Stimulated activated CD8-positive, alpha-beta memory T cell treated with anti-CD3 and anti-CD28 coated beads, Interleukin-7, amount 100 ng/mL, for 1 hour (primary cell): ENCODE measurements at regions not wholly inside any gene's neighbourhood (a gene's known extent, or its start where the extent isn't known, plus 50 kb on each side); places are given as distances from the start of the nearest gene placed in this dataset.

ENCODE experiments used
- DNase-seq, 2 donors: peaks; one replicate each; pipeline ENCODE4 v3.0.0-alpha.2; 2020; ENCODE audit warnings: low read depth in 2 of 2

DNA sequence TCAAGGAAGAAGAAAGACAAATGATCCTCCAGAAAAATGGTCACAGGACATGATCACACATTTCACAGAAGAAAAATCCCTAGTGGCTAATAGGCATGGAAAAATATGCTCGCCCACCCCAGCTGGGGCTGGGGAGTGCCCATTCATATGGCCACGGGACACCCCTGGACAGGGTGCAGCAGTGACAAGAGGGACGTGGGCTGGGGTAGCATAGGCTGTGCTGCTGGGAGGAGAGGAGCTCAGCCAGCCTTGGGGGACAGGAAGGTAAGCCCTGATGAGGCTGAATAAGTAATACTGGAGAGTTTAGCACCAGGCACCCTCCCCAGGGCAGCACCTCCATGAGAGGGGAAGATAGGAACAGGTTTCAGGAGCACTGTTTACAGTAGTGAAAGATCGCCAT lies 254.9 kb upstream of the HS6ST1 start:
- no peak for DNase-seq

DNA sequence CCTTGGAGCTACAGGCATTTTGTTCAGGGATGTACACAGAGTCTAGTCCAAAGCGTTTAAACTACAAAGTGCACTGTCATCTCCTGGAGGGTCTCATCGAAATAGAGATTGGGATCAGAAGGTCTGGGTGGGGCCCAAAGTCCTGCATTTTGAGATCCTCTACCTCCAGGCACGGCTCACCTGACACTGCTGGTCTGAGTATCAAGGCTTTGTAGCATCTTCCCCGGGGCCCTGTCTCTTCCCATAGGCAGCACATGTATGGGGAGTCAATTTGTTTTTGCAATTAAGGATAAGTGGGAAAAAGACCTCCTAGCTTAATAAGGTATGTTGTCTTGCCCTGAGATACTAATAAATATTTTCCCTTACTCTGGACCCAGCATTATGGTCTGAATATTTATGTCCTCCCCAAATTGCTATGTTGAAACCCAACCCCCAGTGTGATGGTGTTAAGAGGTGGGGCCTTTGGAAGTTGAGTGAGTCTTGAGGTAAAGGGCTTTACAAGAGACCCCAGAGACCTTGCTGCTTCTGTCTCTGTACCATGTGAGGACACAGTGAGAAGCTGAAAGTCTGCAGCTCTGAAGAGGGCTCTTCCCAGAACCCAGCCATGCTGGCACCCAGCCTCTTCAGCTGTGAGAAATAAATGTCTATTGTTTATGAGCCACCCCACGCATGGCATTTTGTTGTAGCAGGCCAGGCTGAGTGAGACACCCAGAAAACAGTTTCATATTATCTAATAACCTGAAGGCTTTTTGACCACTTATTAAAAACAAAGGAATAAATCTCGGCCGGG lies 258.7 kb upstream of the HS6ST1 start:
- no peak for DNase-seq

DNA sequence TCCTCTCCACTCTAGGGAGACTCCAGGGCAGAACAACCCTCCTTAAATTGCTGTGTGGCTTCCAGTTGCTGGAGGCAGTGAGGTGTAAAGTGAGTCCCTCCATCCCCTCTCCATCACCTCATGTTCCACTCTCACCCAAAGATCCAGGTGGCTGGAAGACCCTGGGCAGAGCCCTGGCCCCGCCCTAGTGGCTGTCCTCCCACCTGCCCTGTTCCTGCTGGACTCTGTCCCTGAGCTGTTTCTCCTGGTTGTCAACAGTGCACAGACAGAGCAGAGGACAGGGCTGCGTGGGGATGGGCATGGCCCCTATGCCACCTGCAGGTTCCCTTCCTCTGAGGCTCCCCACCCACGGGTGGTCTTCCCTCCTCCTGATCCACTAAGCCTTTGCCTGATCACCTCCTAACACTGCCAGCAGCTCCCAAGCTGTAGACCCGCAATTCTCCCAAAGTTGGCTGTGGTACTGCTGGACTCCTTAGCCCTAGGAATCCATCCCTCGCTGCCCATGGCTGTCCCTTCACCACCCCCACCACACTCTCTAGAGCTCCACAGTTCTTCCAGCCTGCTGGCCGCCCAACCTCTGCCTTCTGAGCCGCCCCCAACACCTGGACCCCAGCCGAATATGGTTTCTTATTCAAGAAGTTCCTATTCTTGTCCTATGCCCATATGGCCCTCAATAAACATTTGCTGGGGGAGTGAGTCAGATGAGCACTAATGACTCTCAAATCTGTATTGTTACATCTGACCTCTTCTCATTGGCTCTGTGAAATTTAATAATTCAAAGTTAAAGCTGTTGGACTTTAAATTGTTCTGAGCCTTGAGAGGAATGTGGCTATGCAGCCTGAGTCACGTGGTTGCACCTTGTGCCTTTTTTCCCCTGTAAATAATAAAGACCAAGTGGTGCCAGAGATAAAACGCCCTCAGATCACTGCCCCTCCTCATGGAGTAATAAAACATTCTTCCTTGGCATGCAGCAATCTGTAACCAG lies 260.0 kb upstream of the HS6ST1 start:
- no peak for DNase-seq

DNA sequence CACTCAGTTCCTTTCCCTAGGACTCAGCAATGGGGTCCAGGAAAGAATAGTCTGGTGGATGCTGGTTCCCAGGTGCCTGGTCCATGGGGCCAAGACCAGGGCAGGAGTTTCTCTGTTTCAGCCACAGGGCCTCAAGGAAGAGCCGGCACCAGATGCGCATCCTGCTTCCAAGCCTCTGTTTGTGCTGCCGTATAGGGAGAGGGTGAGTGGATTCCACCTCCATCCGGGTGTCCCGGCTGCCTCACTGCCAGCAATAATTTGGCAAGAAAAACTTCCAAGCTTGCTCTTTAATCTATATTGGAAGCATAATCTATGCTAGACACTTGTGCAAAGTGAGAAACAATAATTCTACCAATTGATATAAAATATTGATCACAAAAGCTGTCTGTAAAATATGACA lies 261.2 kb upstream of the HS6ST1 start:
- no peak for DNase-seq

DNA sequence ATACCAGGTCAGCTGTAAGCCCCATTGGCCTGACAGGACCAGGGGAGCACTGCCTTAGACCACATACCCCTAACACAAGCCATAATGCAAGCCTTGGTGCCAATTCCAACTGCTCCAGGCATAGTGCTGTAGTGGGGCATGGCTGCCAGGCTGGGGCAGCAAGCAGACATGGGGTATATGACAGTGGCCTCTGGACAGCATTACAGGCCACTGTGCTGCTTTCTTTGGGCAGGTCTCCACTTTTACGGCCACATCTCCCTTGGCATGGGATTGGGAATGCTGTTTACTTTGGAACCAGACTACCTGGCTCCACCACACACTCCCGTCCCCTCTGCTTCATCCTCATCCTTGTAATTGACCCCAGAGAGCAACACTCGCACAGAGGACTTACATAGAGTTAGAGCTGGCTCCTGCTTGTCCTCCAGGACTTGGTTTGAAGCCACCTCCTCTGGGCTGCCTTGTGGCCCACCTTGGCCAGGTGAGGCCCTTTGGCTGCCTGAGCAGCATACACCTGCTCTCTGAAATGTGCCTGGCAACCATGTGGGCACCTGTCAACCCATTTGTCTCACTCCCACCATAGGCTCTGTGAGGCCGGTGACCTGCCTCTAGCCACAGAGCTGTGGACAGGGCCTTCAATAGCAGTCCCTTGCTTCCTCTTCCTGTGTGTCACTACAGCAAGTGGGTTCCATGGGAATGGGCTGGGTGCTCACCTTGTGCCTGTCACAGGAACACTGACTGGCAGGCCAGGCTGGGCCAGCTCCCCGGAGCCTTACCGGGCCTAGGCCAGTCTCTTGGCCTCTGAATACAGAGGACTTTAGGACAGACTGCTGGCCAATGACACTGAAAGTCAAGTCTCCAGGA lies 262.6 kb upstream of the HS6ST1 start:
- no peak for DNase-seq

DNA sequence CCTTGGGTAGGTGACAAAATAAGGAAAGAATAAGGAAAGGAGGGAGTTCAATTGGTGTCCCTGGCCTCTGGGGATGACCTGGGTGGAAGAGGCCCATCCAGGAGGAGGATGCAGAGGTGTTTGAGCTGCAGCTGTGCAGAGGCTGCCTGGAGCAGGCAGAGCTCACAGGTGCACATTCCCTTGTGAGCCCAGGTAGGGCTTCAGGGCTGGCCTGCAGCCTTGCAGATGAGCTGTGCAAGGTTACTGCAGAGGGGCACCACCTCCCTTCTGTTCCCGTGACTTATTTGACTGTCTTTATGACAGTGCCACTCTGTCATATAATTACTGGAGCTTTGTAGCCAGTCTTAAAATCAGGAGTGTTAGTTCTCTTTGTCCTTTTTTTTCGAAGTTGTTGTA lies 263.2 kb upstream of the HS6ST1 start:
- DNase-seq, result no peak

DNA sequence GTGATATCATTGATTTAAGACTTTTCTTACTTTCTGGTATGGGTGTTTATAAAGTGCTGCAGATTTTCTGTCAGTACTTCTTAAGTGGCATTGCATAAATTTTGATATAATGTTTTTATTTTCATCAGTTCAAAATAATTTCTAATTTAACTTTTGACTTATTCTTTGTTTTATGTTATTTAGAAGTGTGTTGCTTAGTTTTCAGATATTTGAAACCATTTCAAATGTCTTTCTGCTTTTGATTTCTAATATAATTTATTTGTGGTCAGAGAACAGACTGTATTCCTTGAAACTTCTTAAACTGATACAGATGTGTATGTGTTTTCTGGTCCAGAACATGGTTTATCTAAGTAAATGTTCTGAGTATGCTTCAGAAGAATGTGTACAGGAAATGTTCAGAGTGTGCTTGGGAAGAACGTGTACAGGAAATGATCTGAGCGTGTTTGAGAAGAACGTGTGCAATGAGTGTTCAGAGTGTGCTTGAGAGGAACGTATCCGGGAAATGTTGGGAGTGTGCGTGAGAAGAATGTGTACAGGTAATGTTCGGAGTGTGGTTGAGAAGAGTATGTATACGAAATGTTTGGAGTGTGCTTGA lies 265.7 kb upstream of the HS6ST1 start:
- DNase-seq, result no peak

DNA sequence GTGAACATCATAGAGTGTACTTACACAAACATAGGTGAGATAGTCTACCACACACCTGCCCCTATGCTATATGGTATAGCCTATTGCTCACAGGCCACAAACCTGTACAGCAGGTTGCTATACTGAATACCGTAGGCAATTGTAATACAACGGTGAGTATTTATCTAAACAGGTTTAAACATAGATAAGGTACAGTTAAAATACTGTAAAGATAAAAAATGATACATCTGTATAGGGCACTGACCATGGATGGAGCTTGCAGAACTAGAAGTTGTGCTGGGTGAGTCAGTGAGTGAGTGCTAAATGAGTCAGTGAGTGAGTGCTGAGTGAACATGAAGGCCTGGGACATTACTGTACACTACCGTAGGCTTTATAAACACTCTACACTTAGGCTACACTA lies 267.0 kb upstream of the HS6ST1 start:
- DNase-seq, result no peak

DNA sequence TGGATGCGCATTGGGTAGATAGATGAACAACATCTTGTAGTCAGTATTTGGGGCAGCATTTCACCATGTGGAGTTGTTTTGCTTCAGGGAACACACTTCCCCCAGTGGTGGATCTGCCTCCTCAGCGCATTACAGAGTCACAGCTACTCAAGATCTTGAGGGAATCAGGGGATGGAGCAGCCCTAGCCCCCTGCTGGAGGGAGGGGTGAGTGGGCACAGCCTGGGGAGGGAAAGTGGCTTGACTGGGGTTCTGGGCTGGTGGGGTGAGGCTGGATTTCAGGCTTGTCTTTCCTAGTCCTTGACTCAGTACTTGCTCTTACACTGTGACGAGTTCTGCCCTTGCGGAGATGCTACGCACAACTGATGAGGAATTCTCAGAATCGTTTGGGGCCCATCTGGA lies 271.0 kb upstream of the HS6ST1 start:
- no peak for DNase-seq

DNA sequence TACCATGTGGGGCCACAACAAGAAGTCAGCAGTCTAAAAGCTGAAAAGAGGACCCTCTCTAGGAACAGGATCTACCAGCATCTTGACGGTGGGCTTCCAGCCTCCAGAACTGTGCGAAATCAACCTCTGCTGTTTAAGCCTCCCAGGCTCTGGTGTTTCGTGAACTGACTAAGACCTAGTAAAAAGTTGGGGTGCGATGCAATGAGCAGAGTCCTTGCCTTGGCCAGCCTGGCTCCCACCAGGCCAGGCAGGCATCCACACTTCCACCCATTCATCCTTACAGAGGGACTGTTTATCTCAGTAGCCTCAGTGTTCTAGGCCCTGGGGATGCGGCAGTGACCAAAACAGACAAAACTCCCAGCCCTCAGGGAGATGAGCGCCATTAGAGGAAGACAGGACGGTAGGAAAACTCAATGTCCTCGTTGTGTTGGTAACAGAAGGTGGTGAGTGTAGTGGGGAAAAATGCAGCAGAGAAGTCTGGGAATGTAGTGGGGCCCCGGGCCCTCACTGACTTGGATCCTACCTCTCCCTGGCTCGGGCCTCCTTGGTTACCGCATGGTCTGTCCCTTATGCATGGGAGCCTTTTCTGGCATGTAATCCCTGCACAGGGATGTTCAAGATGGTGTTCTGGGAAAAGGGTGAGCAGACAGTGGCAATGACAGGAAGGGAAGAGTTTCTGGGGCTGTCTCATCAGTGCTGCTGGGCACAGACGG lies 271.8 kb upstream of the HS6ST1 start:
- DNase-seq, result no peak

DNA sequence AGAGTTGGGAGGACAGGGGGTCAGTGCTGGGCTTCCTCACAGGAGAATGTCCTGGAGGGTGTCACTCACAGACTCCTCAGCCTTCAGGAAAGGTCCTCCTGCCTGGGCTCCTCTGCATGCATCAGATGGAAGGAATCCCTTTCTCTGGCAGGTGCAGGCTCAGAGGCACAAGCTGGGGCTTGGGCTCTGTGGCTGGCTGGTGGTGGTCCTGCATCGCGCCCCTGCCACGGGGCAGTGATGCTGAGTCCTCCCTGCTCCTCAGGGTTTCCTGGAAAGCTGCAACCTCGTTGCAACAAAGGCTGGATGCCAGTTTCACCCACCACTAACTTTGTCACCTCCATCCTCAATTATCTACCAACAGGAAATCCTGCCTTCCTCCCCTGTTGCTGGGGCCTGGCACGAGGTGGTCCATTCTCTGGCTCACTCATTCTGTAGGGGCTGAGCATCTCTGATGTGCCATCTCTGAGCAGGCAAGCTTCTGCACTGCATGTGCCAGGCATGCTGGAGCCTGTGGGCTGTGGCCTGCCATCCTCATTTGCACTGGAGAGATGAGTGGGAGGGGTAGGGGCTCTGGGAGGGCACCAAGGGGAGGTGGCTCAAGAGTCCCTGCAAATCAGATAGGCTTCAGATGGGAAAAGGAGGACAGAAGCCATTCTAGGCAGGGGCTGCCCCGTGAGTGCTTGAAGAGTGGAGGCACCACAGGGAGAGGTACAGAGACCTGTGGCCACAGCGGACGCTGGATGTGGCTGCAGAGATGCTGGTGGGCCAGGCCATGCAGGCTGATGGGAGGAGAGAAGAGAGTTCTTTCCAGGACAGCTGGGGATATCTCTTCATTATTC lies 272.6 kb upstream of the HS6ST1 start:
- DNase-seq, result no peak

DNA sequence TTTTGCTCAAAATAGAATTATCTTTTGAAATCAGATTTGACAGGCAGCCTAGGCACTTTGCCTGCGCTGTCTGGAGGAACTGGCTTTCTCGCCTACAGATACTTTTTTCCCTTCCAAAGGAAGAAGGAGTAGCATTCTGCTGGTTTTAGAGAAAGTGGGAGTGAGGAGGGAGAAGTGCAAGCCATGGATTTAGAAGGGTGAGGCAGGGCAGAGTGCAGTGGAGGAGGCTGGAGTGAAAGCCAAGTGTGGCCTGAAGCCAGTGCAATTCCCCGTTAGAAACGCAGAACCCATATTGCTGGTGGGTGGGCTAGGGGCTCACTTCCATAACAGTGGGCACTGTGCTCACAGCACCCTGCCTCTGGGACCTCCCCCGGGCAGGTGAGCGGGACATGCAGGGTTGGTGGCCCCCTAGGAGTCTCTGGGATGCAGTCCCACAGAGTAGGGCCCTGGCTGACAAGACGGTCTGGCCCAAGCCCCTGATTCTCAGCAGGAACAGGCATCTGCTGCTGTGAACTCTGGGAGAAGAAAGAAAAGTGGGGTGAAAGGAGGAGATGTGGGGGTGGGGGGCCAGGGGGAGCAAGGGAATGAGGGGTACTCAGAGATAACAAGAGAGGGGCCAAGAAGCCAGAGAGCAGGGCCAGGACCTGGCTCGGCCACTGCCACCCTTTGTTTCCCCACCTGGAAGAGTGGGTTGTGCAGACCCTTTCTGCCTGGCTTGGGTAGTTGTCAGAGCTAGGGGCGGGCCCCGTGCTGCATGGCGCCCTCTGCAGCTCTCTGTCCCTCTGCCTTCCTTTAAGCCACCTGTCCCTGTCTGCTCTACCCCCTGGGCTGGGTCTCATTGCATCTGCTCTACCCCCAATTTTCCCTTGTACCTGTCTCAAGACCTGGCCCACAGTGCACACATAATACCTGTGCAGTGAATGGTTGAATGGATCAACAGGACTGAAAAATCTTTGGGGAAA lies 273.5 kb upstream of the HS6ST1 start:
- no peak for DNase-seq

DNA sequence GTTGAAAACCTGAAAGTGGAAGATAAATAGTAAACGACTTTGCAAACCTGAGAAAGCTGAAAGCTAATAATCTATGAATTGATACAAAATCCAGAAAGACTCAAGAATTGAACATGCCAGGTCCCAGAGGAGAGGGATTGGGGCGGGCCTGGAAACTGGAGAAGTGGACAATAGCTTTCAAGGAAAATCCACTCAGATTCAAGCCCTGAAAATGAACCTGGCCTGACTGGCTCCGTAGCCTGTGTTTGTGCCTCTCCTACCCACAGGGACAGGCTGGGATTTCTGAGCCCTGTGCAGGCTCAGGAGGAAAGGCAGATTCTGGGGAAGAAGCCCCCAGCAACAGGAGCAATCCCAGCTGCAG lies 274.8 kb upstream of the HS6ST1 start:
- DNase-seq, result no peak

DNA sequence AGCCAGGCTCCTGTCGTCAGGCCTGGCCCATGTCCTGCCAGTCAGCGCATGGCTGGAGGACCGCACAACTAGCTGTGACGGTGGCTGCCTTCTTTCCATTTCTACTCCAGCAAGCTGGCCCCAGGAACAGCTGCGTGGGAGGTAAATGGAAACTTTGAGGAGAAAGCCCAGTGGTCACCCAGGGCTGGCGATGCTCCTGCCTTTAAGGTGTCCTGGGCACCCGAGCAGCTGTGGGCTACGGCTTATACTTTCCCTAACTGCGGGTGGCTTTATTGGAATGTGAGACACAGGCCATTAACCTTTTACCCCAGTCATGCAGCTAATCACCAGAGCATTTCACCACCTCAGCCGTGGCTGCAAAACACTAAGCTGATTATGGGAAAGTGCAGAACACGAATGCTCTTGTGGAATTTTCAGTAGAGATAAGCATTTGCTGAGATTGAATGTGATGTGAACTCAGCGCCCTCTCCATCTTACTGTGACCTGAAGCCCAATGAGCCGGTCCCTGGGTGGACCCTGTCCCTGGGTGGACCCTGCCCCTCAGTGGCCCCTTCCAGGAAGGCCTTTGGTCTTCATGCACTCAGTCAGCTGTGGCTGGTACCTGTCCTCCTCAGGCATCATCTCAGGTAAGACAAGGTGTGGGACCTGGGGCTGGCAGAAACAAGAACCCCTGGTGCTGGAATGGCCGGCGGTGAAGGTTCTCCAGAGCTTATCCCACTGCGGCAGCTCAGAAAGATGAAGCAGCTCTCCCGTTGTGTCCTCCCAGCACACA lies 275.4 kb upstream of the HS6ST1 start:
- no peak for DNase-seq

DNA sequence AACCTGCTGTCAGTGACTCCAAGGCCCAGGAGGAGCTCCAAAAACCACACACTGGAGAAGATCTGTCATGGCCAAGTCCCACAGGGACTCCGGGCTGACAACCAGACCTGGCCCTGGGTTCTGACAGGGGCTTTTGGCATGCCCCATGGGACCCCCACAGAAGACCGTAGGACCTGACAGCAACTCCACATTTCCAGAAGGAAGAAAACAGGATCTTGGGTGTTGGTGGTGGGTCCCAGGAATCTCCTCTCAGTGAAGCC lies 275.9 kb upstream of the HS6ST1 start:
- no peak for DNase-seq

DNA sequence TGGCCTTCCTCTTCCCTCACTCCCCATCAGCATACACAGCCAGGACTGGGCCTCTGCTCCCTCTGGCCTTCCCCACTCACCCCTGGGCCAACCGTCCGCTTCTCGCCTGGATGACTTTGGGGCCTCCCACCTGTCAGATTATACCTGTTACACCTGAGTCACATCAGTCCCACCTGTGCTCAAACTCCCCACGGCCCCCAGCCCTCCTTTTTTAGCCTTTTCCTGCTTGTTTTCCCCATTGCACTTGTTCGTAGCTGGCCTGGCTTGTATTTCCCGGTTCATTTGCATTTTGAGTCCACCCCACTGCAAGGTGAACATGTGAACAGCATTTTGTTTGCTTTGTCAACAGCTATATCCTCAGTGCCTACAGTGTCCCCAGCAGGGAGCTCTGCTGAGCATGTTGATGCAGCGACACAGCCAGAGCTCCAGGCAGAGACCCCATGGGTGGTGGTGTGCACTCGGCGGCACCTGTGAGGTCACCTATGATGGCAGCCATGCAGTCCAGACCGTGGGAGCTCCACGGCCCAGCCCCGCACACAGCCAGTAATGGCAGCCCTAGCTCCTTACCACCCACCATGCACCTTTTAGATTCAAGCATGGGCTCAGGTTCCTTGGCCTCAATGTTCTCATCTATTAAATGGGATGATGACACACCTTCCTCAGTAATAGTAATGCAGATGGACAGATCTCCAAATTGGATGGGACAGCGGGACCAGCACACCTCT lies 276.4 kb upstream of the HS6ST1 start:
- no peak for DNase-seq

DNA sequence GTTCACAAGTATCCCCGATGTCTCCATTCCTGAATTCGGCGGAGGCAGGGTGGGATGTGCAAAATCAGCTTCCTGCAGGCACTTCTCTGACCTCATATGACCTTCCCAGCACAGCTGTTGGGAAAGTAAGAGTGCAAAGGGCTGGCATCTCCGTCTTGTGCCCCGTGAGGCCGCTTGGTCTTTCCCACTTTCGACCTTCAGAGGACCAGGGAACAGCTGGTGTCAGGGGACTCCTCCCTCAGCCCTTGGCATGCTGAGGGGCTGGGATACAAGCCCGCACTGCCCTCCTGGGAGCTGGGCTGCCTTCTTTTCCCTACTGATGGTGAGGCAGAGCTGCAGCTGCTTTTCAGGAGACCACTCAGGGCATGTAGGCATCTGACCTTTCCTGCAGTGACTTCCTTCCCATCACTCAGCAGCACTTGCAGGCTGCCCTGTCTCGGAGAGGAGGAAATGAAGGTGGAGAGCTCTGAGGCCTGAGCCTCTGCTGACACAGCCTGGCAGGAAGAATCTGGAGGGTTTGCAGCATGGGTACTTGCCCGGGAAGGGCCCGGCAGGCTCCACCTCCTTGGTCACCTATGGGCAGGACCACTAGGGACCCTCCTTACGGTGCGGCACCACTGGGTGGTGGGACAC lies 277.2 kb upstream of the HS6ST1 start:
- DNase-seq, result no peak
